ENCODE measurements at regions not wholly inside any gene's neighbourhood (a gene's known extent, or its start where the extent isn't known, plus 50 kb on each side); places are given as distances from the start of the nearest gene placed in this dataset.

DNA sequence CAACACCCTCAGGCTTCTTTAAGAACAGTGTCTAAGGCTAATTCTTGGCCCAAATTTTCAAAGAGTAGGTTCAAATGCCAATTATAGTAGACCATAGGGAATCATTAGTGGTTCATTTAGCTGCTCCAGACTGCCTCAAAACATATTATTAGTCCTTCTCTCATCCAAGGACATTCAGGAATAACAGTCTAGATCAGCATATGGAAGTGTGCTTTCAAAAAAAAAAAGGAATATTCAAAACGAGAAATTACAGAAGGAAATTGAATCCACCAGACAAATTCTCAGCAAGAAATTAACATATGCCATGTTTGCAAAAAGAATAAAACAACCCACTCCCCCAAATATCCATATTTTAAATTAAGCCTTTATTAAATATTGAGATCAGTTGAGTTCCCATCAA, 293.1 kb downstream of the SMARCA1 start:
- TF ChIP-seq, protein P1, sequence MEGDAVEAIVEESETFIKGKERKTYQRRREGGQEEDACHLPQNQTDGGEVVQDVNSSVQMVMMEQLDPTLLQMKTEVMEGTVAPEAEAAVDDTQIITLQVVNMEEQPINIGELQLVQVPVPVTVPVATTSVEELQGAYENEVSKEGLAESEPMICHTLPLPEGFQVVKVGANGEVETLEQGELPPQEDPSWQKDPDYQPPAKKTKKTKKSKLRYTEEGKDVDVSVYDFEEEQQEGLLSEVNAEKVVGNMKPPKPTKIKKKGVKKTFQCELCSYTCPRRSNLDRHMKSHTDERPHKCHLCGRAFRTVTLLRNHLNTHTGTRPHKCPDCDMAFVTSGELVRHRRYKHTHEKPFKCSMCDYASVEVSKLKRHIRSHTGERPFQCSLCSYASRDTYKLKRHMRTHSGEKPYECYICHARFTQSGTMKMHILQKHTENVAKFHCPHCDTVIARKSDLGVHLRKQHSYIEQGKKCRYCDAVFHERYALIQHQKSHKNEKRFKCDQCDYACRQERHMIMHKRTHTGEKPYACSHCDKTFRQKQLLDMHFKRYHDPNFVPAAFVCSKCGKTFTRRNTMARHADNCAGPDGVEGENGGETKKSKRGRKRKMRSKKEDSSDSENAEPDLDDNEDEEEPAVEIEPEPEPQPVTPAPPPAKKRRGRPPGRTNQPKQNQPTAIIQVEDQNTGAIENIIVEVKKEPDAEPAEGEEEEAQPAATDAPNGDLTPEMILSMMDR (IDR thresholded peaks at IDR 0.05), result no peak
- no peak for TF ChIP-seq POLR2AphosphoS5 (IDR thresholded peaks at IDR 0.05)

Measured in sigmoid colon (tissue), 4 donors.